WTC11 (cell line): ENCODE measurements at regions not wholly inside any gene's neighbourhood (a gene's known extent, or its start where the extent isn't known, plus 50 kb on each side); places are given as distances from the start of the nearest gene placed in this dataset.

Source experiments
- ATAC-seq: fragments of 200-7000 bp; cut with Tn5 transposase; 2 replicates; pipeline ENCODE4 v1.10.0; 2021; ENCODE audit warnings: mild to moderate bottlenecking, moderate library complexity
- CTCF ChIA-PET: fragments of 300-600 bp; sonication (Branson Sonifier 250); formaldehyde crosslinking; loops from one replicate; lab custom pipeline; 2021; ENCODE audit warnings: antibody characterized with exemption; lab: Charles Lee
- POLR2A ChIA-PET: fragments of 350-600 bp; sonication (Branson Sonifier 250); formaldehyde crosslinking; loops from one replicate; lab custom pipeline; 2021; ENCODE audit warnings: antibody characterized with exemption; lab: Charles Lee
- DNase-seq: peaks from one replicate; pipeline ENCODE4 v3.0.0; 2021; ENCODE audit warnings: low spot score
- H3K27ac Mint-ChIP-seq: 2 replicates; pipeline ENCODE4 v1.8.0; 2021; ENCODE audit warnings: mixed read lengths
- H3K27me3 Mint-ChIP-seq: 2 replicates; pipeline ENCODE4 v1.8.0; 2021; ENCODE audit warnings: low read depth, mild to moderate bottlenecking, moderate library complexity, mixed read lengths
- H3K36me3 Mint-ChIP-seq: 2 replicates; pipeline ENCODE4 v1.8.0; 2021; ENCODE audit warnings: mixed read lengths
- H3K4me1 Mint-ChIP-seq: 2 replicates; pipeline ENCODE4 v1.8.0; 2022; ENCODE audit warnings: mixed read lengths
- H3K4me3 Mint-ChIP-seq: 2 replicates; pipeline ENCODE4 v1.8.0; 2021; ENCODE audit warnings: mild to moderate bottlenecking, moderate library complexity, mixed read lengths
- H3K9me3 Mint-ChIP-seq: 2 replicates; pipeline ENCODE4 v1.8.0; 2021; ENCODE audit warnings: mixed read lengths
- ATF3 ChIP-seq: sonication (generic); formaldehyde crosslinking; conservative IDR thresholded peaks from 2 replicates; pipeline ENCODE4 v1.8.1; 2022; ENCODE audit warnings: mild to moderate bottlenecking, missing genetic modification reagents
- ELF4 ChIP-seq: sonication (generic); formaldehyde crosslinking; IDR thresholded peaks from 2 replicates; pipeline ENCODE4 v1.8.1; 2022; ENCODE audit warnings: low read depth, mild to moderate bottlenecking, moderate library complexity, missing genetic modification reagents
- FOXP1 ChIP-seq: sonication (generic); formaldehyde crosslinking; IDR thresholded peaks from 2 replicates; pipeline ENCODE4 v1.8.0; 2022; ENCODE audit warnings: missing genetic modification reagents, mild to moderate bottlenecking, moderate library complexity, borderline replicate concordance
- FOXP4 ChIP-seq: sonication (generic); formaldehyde crosslinking; IDR thresholded peaks from 2 replicates; pipeline ENCODE4 v1.8.0; 2022; ENCODE audit warnings: mild to moderate bottlenecking, missing genetic modification reagents
- KAT7 ChIP-seq: sonication (generic); formaldehyde crosslinking; IDR thresholded peaks from 2 replicates; pipeline ENCODE4 v1.8.1; 2023; ENCODE audit warnings: missing genetic modification reagents, mild to moderate bottlenecking, borderline replicate concordance
- MLX ChIP-seq: sonication (generic); formaldehyde crosslinking; IDR thresholded peaks from 2 replicates; pipeline ENCODE4 v1.8.1; 2023; ENCODE audit warnings: mild to moderate bottlenecking, missing genetic modification reagents, moderate library complexity
- NR3C1 ChIP-seq: sonication (generic); formaldehyde crosslinking; conservative IDR thresholded peaks from 2 replicates; pipeline ENCODE4 v1.8.1; 2023; ENCODE audit warnings: low read depth, mild to moderate bottlenecking, missing genetic modification reagents
- PRDM15 ChIP-seq: sonication (generic); formaldehyde crosslinking; IDR thresholded peaks from 2 replicates; pipeline ENCODE4 v1.8.0; 2022; ENCODE audit warnings: missing genetic modification reagents
- PRRX2 ChIP-seq: fragments of 250-450 bp; sonication (Bioruptor Pico); IDR thresholded peaks from 2 replicates; pipeline ENCODE4 v1.8.0; 2021; ENCODE audit warnings: mild to moderate bottlenecking
- SMAD3 ChIP-seq: sonication (generic); formaldehyde crosslinking; IDR thresholded peaks from 2 replicates; pipeline ENCODE4 v1.8.0; 2022; ENCODE audit warnings: missing genetic modification reagents, mild to moderate bottlenecking, borderline replicate concordance
- SMAD4 ChIP-seq: sonication (generic); formaldehyde crosslinking; IDR thresholded peaks from 2 replicates; pipeline ENCODE4 v1.8.0; 2022; ENCODE audit warnings: mild to moderate bottlenecking, missing genetic modification reagents
- SP1 ChIP-seq: sonication (generic); formaldehyde crosslinking; conservative IDR thresholded peaks from 2 replicates; pipeline ENCODE4 v1.8.1; 2022; ENCODE audit warnings: missing genetic modification reagents
- TEAD1 ChIP-seq: sonication (generic); formaldehyde crosslinking; IDR thresholded peaks from 2 replicates; pipeline ENCODE4 v1.8.0; 2022; ENCODE audit warnings: mild to moderate bottlenecking, missing genetic modification reagents
- ZNF219 ChIP-seq: sonication (generic); formaldehyde crosslinking; IDR thresholded peaks from 2 replicates; pipeline ENCODE4 v1.8.0; 2023; ENCODE audit warnings: missing genetic modification reagents, mild to moderate bottlenecking, borderline replicate concordance
- ZNF263 ChIP-seq: sonication (generic); formaldehyde crosslinking; IDR thresholded peaks from 2 replicates; pipeline ENCODE4 v1.8.1; 2022; ENCODE audit warnings: low read depth, mild to moderate bottlenecking, moderate library complexity, missing genetic modification reagents
- TF ChIP-seq, protein P1 (sequence below): sonication (generic); formaldehyde crosslinking; IDR thresholded peaks from 2 replicates; pipeline ENCODE4 v1.8.1; 2023; ENCODE audit warnings: mild to moderate bottlenecking, missing genetic modification reagents, moderate library complexity

DNA sequence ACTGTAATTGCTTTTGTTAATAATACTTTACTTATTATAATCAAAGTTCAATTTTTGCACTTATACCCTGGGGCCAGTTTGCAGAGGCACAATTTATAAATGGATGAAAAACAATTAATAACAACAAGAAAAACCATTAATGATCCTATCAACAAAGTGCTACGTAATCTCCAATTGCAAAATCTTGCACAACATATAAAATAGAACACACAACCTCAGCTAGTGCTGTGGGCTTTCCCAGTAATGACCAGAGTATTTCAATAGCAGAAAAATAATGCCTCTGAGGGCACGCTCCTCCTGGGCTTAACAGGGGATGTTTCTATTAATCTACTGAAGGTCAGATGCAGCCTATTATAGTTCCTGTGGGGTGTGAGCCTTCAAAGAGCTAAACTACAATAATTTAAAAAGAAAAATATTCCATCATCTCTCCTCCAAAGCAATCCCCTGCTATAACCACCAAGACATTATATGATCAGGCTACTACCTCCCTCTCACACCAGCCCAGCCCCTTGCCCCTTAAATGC, 508.5 kb upstream of the SLIT2 start (continued):
- TF ChIP-seq PRDM15 = no peak
- TF ChIP-seq SP1 (CRISPR knock-in tag) = no peak

DNA sequence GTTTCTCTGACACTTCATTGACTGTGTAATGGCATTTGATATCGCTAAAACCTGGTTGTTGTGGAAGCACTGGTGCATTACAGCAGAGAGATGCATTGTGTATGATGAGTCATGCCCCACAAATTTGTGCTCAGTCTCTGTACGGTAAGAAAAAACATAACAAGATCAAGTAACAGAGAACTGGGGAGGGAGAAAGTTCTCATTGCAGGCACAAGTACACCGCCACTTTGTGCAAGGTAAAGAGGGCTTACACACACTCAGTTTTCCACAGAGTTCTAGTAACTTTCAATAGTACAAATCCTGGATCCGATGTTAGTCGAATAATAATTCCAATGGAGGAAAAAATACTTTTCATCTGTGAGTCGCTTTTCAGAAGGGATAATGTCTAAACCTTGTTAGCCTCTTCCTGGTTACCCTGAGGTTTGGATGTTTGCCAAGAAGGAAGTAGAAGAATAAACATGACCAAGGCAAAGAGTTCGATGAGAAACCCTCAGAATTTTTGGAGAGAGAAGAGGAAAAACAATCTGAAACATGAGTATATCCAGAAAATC, 512.5 kb upstream of the SLIT2 start:
- POLR2A ChIA-PET = no interaction called here
- Mint-ChIP-seq H3K27me3 (no peaks in the 10 kb centered on the region), H3K27ac (no peak overlapping the region), H3K4me1 (no peaks in the 10 kb centered on the region), H3K9me3 (peaks cover 2% of the 10 kb centered on the region), H3K36me3 (no peaks in the 10 kb centered on the region), H3K4me3 (no peak overlapping the region)
- ATAC-seq (no peak), DNase-seq (no peak)
- TF ChIP-seq SMAD3 (CRISPR knock-in tag) = no peak
- TF ChIP-seq PRRX2 (CRISPR knock-in tag) = no peak
- TF ChIP-seq KAT7 (CRISPR knock-in tag) = no peak
- TF ChIP-seq SP1 (CRISPR knock-in tag) = no peak
- TF ChIP-seq ZNF219 (CRISPR knock-in tag) = no peak
- no peak for TF ChIP-seq SMAD4 (CRISPR knock-in tag)
- no peak for TF ChIP-seq ZNF263 (CRISPR knock-in tag)
- CTCF ChIA-PET = no interaction called here

DNA sequence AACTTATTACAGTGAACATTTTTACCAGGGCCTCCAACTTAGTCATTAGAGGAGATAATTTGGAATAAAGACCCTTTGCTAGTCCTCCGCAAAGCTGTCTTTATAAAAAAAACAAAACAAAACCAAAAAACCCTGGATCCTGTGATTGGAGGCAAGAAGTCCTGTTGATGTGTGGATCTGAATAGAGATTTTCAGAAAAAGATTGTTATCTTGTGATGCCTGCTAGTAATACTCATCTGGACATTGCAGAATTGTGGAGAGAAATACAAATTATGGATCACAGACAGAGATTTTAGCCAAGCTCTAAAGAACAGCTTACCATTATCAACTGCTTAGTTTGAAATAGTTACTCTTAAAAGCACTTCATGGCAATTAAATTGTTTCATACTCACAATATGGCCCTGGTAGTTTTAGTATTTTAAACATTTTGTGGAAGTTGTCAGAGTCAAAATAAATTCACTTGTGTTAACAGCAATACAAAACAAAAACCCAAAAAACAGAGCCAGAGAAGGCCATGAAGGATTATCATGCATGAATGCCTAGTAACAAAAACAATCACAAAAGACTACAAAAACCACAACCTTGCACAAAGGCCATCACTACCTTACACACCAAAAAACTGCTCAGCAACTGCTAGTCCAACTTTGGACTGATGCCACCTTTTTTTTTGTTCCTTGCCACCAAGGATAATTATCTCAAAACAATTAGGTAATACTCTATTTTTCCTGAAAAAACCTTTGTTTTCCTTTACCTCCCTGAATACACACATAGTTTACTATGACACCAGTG, 514.5 kb upstream of the SLIT2 start:
- Mint-ChIP-seq H3K9me3 (peaks cover 7% of the 10 kb centered on the region), H3K4me1 (no peaks in the 10 kb centered on the region), H3K4me3 (no peak overlapping the region), H3K27ac (no peak overlapping the region), H3K27me3 (no peaks in the 10 kb centered on the region), H3K36me3 (no peaks in the 10 kb centered on the region)
- POLR2A ChIA-PET = no interaction called here
- CTCF ChIA-PET = no interaction called here
- ATAC-seq (no peak), DNase-seq (no peak)
- TF ChIP-seq, protein P1, sequence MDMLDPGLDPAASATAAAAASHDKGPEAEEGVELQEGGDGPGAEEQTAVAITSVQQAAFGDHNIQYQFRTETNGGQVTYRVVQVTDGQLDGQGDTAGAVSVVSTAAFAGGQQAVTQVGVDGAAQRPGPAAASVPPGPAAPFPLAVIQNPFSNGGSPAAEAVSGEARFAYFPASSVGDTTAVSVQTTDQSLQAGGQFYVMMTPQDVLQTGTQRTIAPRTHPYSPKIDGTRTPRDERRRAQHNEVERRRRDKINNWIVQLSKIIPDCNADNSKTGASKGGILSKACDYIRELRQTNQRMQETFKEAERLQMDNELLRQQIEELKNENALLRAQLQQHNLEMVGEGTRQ (CRISPR knock-in tag) = no peak
- TF ChIP-seq TEAD1 = no peak
- TF ChIP-seq FOXP4 (CRISPR knock-in tag) = no peak
- no peak for TF ChIP-seq MLX (CRISPR knock-in tag)
- no peak for TF ChIP-seq NR3C1
- TF ChIP-seq ELF4 (CRISPR knock-in tag) = no peak
- no peak for TF ChIP-seq FOXP1 (CRISPR knock-in tag)
- TF ChIP-seq ATF3 = no peak
